Suprapubic skin (tissue), 3 donors: ENCODE measurements at regions not wholly inside any gene's neighbourhood (a gene's known extent, or its start where the extent isn't known, plus 50 kb on each side); places are given as distances from the start of the nearest gene placed in this dataset.

Experiments
- CTCF ChIP-seq, 2 donors: fragments of 200-600 bp in 1 of 2; fragments of 450-650 bp in 1 of 2; sonication (generic) in 1 of 2; IDR thresholded peaks; one replicate each; pipeline ENCODE4 v1.5.1; 2016 to 2019; ENCODE audit warnings: antibody characterized with exemption in 2 of 2, mild to moderate bottlenecking in 1 of 2, moderate library complexity in 1 of 2
- POLR2A ChIP-seq, 2 donors: fragments of 450-650 bp; IDR thresholded peaks; one replicate each; pipeline ENCODE4 v1.6.1; 2017; ENCODE audit warnings: antibody characterized with exemption in 2 of 2, mild to moderate bottlenecking in 2 of 2, moderate library complexity in 2 of 2

- TF ChIP-seq CTCF (IDR thresholded peaks at IDR 0.05): no peak
- no peak for TF ChIP-seq POLR2A (IDR thresholded peaks at IDR 0.05)
Measured at GRCh38 chr9:129484352-129485000, 136.4 kb downstream of the C9orf50 start.
